NCI-H460 (cell line): ENCODE measurements at regions not wholly inside any gene's neighbourhood (a gene's known extent, or its start where the extent isn't known, plus 50 kb on each side); places are given as distances from the start of the nearest gene placed in this dataset.
A peak's percentile ranks its signal among the peaks of the same experiment; 100 is the strongest.
"Not testable (repeated sequence)": the region's sequence is repeated elsewhere in the genome, so short reads cannot be mapped to it uniquely, and the experiment has no call there.

ENCODE experiments used
- DNase-seq: peaks from one replicate; pipeline ENCODE4 v3.0.0-alpha.2; 2016; ENCODE audit warnings: low read depth; ENCODE audit errors: extremely low read depth

- DNase-seq = peak; percentile 19
These were observed 701.5 kb upstream of the MEF2C start for GRCh38 chr5:89584339-89584956.

- DNase-seq = no peak
These were observed 700.5 kb upstream of the MEF2C start for GRCh38 chr5:89583534-89583933.

- DNase-seq = no peak
These were observed 699.9 kb upstream of the MEF2C start for GRCh38 chr5:89582768-89583339.

GRCh38 chr5:89580976-89581375 lies 698.0 kb upstream of the MEF2C start:
- no peak for DNase-seq

GRCh38 chr5:89575319-89575718 lies 692.3 kb upstream of the MEF2C start:
- no peak for DNase-seq

- DNase-seq = no peak
These were observed 690.4 kb upstream of the MEF2C start for GRCh38 chr5:89573345-89573744.

GRCh38 chr5:89572696-89573095 lies 689.7 kb upstream of the MEF2C start:
- no peak for DNase-seq

GRCh38 chr5:89570557-89570956 lies 687.6 kb upstream of the MEF2C start:
- no peak for DNase-seq

GRCh38 chr5:89566340-89566739 lies 683.4 kb upstream of the MEF2C start:
- no peak for DNase-seq

- no peak for DNase-seq
These were observed 677.7 kb upstream of the MEF2C start for GRCh38 chr5:89560696-89561095.

- DNase-seq = peak; percentile 74
These were observed 673.4 kb upstream of the MEF2C start for GRCh38 chr5:89556215-89556913.

GRCh38 chr5:89546657-89547056 lies 663.7 kb upstream of the MEF2C start:
- no peak for DNase-seq

- no peak for DNase-seq
These were observed 662.6 kb upstream of the MEF2C start for GRCh38 chr5:89545626-89546025.

GRCh38 chr5:89545076-89545475 lies 662.1 kb upstream of the MEF2C start:
- no peak for DNase-seq

- DNase-seq = no peak
These were observed 659.8 kb upstream of the MEF2C start for GRCh38 chr5:89542736-89543135.

GRCh38 chr5:89537800-89538199 lies 654.8 kb upstream of the MEF2C start:
- DNase-seq = no peak

- DNase-seq = no peak
These were observed 653.0 kb upstream of the MEF2C start for GRCh38 chr5:89536020-89536419.

GRCh38 chr5:89535411-89535810 lies 652.4 kb upstream of the MEF2C start:
- no peak for DNase-seq

- DNase-seq = no peak
These were observed 651.3 kb upstream of the MEF2C start for GRCh38 chr5:89534331-89534730.

GRCh38 chr5:89524785-89525184 lies 641.8 kb upstream of the MEF2C start:
- no peak for DNase-seq

- not testable (repeated sequence) for DNase-seq
These were observed 640.9 kb upstream of the MEF2C start for GRCh38 chr5:89523867-89524266.

- DNase-seq = no peak
These were observed 637.8 kb upstream of the MEF2C start for GRCh38 chr5:89520771-89521170.
